Activated CD8-positive, alpha-beta T cell treated with anti-CD3 and anti-CD28 coated beads for 36 hours (primary cell): ENCODE measurements at regions not wholly inside any gene's neighbourhood (a gene's known extent, or its start where the extent isn't known, plus 50 kb on each side); places are given as distances from the start of the nearest gene placed in this dataset.

ENCODE experiments used
- ATAC-seq: fragments of 200-7000 bp; cut with Tn5 transposase; one replicate; pipeline ENCODE4 v1.10.0; 2021; ENCODE audit warnings: mild to moderate bottlenecking, moderate library complexity
- CTCF ChIA-PET: fragments of 350-600 bp; sonication (Branson Sonifier 250); formaldehyde crosslinking; loops from one replicate; lab custom pipeline; 2021; ENCODE audit warnings: antibody characterized with exemption; lab: Charles Lee
- POLR2A ChIA-PET: fragments of 350-600 bp; sonication (Branson Sonifier 250); formaldehyde crosslinking; loops from one replicate; lab custom pipeline; 2021; ENCODE audit warnings: antibody characterized with exemption; lab: Charles Lee
- DNase-seq: peaks from one replicate; pipeline ENCODE4 v3.0.0-alpha.2; 2020
- H3K27ac Mint-ChIP-seq: one replicate; pipeline ENCODE4 v1.8.0; 2021; ENCODE audit warnings: mild to moderate bottlenecking, mixed read lengths
- H3K27me3 Mint-ChIP-seq: one replicate; pipeline ENCODE4 v1.8.0; 2021; ENCODE audit warnings: mixed read lengths
- H3K36me3 Mint-ChIP-seq: one replicate; pipeline ENCODE4 v1.8.0; 2021; ENCODE audit warnings: low read depth, mixed read lengths
- H3K4me1 Mint-ChIP-seq: one replicate; pipeline ENCODE4 v1.8.0; 2021; ENCODE audit warnings: low read depth, mixed read lengths
- H3K4me3 Mint-ChIP-seq: one replicate; pipeline ENCODE4 v1.8.0; 2021; ENCODE audit warnings: mild to moderate bottlenecking, moderate library complexity, mixed read lengths
- H3K9me3 Mint-ChIP-seq: one replicate; pipeline ENCODE4 v1.8.0; 2021; ENCODE audit warnings: mixed read lengths
- intact Hi-C: fragments of 100-400 bp; cut with micrococcal nuclease; formaldehyde crosslinking; loops from one replicate; pipeline ENCODE4 v1.10.0; 2022
- TF ChIP-seq, protein P1 (sequence below): fragments of 200-600 bp; IDR thresholded peaks from one replicate; pipeline ENCODE4 v1.8.0; 2022; ENCODE audit warnings: antibody characterized with exemption, mild to moderate bottlenecking

DNA sequence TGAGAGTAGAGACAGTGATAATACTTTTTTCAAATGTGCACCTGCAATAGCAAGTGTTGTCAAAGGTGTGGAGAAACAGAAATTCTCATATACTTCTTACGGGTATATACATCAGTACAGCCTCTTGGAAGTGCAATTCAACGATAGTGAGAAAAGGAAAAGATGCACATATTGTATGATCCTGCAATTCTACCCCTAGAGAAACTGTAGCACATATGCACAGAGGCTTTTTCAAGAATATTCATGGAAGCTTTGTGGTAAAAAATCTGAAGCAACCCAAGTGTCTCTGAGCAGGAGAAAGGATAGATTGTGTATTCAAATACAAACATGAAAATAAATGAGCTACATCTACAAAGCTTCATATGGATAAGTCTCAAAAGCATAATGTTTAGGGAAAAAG, 94.7 kb upstream of the PREP start:
- H3K27me3 Mint-ChIP-seq = peaks cover 3% of the 10 kb centered on the region
- no peaks in the 10 kb centered on the region for H3K36me3 Mint-ChIP-seq
- TF ChIP-seq, protein P1, sequence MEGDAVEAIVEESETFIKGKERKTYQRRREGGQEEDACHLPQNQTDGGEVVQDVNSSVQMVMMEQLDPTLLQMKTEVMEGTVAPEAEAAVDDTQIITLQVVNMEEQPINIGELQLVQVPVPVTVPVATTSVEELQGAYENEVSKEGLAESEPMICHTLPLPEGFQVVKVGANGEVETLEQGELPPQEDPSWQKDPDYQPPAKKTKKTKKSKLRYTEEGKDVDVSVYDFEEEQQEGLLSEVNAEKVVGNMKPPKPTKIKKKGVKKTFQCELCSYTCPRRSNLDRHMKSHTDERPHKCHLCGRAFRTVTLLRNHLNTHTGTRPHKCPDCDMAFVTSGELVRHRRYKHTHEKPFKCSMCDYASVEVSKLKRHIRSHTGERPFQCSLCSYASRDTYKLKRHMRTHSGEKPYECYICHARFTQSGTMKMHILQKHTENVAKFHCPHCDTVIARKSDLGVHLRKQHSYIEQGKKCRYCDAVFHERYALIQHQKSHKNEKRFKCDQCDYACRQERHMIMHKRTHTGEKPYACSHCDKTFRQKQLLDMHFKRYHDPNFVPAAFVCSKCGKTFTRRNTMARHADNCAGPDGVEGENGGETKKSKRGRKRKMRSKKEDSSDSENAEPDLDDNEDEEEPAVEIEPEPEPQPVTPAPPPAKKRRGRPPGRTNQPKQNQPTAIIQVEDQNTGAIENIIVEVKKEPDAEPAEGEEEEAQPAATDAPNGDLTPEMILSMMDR = no peak
- H3K4me3 Mint-ChIP-seq = no peak overlapping the region
- DNase-seq = no peak
- no peaks in the 10 kb centered on the region for H3K9me3 Mint-ChIP-seq
- CTCF ChIA-PET = interaction anchor here (1.0 to 1.3 kb wide), 2 partner anchors 26 to 43 kb away, joined by 3 to 4 read pairs; no protein-coding TSS in a partner anchor
- H3K4me1 Mint-ChIP-seq = peaks cover 6% of the 10 kb centered on the region
- intact Hi-C loops = no loop called here
- POLR2A ChIA-PET = no interaction called here
- ATAC-seq = no peak
- no peak overlapping the region for H3K27ac Mint-ChIP-seq

DNA sequence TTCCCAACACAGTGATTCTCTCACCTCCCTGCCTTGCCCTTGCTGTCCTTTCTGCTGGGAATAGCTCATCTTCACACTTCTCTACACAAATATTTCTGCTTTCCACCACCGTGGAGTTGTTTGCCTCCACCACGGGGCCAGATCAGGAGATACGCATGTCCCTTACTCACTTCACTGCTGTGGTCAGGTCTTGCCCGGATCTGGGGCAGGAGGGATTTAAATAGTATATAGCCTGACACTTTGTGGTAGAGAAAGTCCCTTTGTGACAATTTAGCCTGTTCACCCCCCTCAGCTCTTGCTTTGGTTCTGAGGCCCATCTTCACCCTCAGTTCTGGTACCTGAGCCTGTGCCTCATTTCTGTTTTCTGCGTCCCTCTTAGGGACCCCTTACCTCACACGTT, 92.6 kb upstream of the PREP start:
- Mint-ChIP-seq H3K27me3 (no peaks in the 10 kb centered on the region), H3K9me3 (no peaks in the 10 kb centered on the region), H3K36me3 (no peaks in the 10 kb centered on the region), H3K4me1 (peaks cover 6% of the 10 kb centered on the region), H3K27ac (no peak overlapping the region), H3K4me3 (no peak overlapping the region)
- intact Hi-C loops = no loop called here
- CTCF ChIA-PET = interaction anchor here (1.0 kb wide), 1 partner anchor 64 kb away, joined by 3 read pairs; no protein-coding TSS in a partner anchor
- TF ChIP-seq, protein P1 = no peak
- peak; percentile 9 for DNase-seq
- ATAC-seq = peak; percentile 37
- POLR2A ChIA-PET = no interaction called here

DNA sequence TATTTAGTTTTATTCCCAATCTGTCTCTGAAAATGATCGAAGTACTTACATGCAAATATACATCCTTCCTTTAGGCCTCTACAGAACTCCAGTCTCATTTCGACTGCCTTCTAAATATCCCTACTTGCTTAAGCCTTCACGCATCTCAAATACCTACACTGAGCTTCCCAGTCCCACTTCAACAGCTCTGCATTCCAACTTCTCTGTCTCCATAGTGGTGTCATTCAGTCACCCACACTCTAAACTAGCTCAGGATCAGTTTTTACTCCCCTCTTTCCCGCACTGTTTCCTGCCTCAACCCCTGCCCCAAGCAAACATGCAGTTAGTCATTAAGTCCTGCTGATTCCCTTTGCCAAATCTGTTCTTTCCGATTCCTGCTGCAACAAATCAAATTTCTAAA, 91.8 kb upstream of the PREP start:
- Mint-ChIP-seq H3K4me3 (no peak overlapping the region), H3K9me3 (no peaks in the 10 kb centered on the region), H3K4me1 (peaks cover 6% of the 10 kb centered on the region), H3K36me3 (no peaks in the 10 kb centered on the region), H3K27me3 (no peaks in the 10 kb centered on the region), H3K27ac (no peak overlapping the region)
- intact Hi-C loops = no loop called here
- ChIA-PET POLR2A (no interaction called here), CTCF (interaction anchor here (1.0 kb wide), 2 partner anchors 17 to 63 kb away, joined by 3 to 4 read pairs; no protein-coding TSS in a partner anchor)
- no peak for DNase-seq
- TF ChIP-seq, protein P1 = no peak
- no peak for ATAC-seq

DNA sequence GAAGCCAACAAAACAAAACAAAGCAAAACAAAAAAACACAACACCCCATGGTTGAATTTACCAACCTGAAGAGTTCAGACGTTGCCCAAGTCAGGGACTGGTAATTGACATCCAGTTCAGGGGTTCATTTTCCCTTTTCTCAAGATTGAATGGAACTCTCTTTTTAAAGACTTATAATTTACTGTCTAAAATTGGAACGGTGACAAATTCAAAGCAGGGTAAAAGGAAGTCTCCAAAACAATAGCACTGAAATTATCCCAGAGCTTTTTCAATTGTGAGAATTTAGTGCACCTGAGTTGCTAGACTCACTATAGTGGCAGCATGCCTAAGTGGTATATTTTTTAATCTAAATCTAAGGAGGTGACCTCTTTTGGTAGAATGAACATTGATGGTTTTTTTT, 90.9 kb upstream of the PREP start:
- ChIA-PET POLR2A (no interaction called here), CTCF (interaction anchor here (1.0 kb wide), 1 partner anchor 18 kb away, joined by 4 read pairs; no protein-coding TSS in a partner anchor)
- Mint-ChIP-seq H3K27me3 (no peaks in the 10 kb centered on the region), H3K27ac (no peak overlapping the region), H3K4me3 (no peak overlapping the region), H3K36me3 (no peaks in the 10 kb centered on the region), H3K9me3 (no peaks in the 10 kb centered on the region), H3K4me1 (peaks cover 6% of the 10 kb centered on the region)
- TF ChIP-seq, protein P1 = no peak
- intact Hi-C loops = no loop called here
- ATAC-seq (no peak), DNase-seq (no peak)

DNA sequence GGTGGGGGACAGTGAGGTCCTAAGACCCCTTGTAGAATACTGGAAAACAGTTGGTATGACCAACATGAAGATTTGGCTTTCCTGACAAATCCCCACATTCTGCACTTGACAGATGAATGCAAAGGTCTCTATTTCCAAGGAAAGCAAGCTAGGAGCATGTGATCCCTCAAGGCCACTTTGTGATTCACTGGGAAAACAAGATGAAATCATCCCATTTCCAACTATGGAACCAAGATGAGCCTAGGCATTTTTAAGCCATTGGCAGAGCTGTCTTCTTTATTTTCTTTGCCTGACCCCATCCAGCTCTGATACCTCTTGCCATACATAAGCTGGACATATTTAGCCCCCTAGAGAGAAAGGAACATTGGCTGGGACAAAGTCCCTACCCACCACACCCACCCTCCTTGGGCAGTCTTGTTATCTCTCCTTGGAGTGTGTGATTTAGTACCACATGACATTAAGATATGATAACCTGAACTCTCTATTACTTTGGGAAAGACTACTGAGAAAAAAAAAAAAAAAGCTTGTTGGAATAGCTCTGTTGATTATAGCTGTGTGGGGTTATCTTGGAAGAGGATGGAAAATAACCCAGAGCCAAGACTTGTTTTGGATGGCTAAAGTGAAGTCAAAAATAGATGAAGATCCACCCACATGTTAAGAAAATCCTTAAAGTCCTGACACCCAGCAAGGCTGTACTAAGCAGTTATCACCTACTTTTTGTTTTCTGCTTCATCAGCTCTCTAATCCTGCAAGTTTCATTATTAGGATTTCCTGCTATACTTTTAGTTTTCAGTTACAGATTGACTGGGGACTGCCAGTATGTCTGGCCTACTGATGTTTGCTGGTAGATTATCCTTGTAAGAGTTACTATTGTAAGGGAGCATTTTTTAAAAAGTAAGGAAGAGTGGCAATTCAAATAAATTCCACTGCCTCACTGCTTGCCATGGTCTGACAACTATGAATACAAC, 90.1 kb upstream of the PREP start:
- H3K27ac Mint-ChIP-seq = no peak overlapping the region

More for the DNA sequence above, 90.1 kb upstream of the PREP start:
- Mint-ChIP-seq H3K36me3 (no peaks in the 10 kb centered on the region), H3K9me3 (no peaks in the 10 kb centered on the region), H3K4me3 (no peak overlapping the region), H3K4me1 (peaks cover 8% of the 10 kb centered on the region), H3K27me3 (no peaks in the 10 kb centered on the region)
- ATAC-seq (peak; percentile 55), DNase-seq (no peak)
- CTCF ChIA-PET = no interaction called here
- POLR2A ChIA-PET = interaction anchor here (1.0 kb wide), 1 partner anchor 94 kb away, joined by 4 read pairs; no protein-coding TSS in a partner anchor
- TF ChIP-seq, protein P1 = no peak
- intact Hi-C loops = no loop called here
